ENCODE measurements at regions not wholly inside any gene's neighbourhood (a gene's known extent, or its start where the extent isn't known, plus 50 kb on each side); places are given as distances from the start of the nearest gene placed in this dataset.
A peak's percentile ranks its signal among the peaks of the same experiment; 100 is the strongest.

- DNase-seq, result no peak
Measured at GRCh38 chr13:38520041-38520440, 166.8 kb upstream of the FREM2 start.

DNA sequence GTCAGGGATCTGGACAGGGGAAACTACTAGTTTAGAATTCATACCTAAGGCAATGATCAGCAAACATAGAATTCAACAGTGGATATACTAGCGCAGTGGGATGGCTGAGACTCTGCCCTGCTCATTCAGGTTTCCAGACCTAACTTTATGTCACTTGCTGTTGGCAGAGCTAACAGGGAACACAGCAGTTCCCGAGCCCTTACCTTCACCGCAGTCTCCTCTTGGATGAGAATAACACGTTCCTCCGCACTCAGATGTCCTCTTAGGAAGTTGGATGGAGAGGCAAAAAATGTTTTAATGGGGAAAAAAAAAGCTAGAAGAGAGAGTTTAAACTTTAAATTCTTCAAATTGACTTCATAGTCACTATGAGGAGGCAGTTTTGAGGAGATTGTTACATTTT lies 159.7 kb upstream of the FREM2 start:
- no peak for DNase-seq

DNA sequence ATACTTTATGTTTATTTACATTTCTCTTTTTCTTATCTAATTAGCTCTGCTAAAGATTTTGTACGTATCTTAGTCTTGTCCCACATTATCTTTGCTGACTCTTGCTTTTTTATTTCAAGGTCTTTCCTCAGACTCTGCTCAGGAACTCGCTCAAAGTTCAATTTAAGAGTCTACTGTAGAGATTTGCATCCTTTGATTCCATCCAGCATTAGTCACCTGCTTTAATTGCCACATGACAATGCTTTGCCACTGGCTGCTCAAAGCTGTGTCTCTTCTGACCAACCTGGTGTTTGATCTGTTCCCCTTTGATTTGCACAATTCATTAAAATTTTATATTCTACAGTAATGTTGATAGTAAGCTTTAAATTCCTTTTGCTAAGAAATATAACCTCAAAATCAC lies 157.9 kb upstream of the FREM2 start:
- no peak for DNase-seq

GRCh38 chr13:38530492-38530891 lies 156.4 kb upstream of the FREM2 start:
- DNase-seq, result peak in 1 of 5 experiments; percentile 1

DNA sequence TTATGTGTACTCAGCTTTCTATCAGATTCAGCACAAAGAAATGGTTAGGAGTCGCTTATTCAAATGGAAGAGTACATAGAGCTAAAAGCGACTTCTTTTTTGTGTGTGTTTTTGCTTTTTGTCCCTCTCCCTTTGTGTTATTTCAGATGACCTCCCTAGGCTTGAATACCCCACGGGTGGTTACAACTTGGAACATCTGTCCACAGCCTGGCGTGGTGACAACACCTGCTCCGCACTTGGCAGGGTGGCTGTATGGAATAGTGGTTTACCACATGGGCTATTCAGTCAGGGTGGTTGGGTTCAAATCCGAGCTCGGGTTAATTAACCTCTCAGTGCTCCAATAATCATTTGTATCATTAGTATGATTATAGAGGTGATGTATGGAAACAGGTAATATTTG lies 151.6 kb upstream of the FREM2 start:
- no peak for DNase-seq

- no peak for DNase-seq
Measured at GRCh38 chr13:38537051-38537450, 149.8 kb upstream of the FREM2 start.

DNA sequence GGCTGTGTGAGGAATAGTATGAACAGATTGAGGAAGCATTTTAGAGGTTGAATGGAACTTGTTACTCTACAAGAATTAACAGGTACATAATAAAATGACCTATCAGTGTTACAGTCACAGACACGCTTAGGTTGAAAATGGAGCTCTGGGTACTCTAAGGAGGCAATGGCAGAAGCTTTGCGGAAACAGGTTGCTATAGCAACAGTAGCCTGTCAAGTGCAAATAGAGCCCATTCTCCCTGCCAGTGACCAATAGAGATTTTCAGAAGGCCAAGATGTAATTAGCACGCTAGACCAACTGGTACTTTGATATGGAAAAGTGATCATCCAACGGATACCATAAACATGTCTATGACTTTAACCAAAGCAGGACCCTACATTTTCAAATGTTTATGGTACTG lies 148.5 kb upstream of the FREM2 start:
- no peak for DNase-seq

DNA sequence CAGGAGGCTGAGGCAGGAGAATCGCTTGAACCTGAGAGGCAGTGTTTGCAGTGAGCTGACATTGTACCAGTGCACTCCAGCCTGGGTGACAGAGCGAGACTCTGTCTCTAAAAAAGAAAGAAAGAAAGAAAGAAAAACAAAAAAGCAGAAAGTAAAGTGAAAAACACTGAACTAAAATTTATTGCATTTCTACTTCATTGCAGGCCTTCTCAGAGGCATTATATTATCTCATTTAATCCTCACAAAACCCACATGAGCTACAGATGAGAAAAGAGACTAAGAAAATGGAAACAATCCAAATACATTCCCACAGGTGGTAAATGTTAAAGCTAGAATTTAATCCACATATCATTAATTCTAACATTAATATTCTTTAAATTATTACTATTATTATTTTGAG lies 147.2 kb upstream of the FREM2 start:
- no peak for DNase-seq

- no peak for DNase-seq
Measured at GRCh38 chr13:38542601-38543000, 144.3 kb upstream of the FREM2 start.

GRCh38 chr13:38543561-38543960 lies 143.3 kb upstream of the FREM2 start:
- no peak for DNase-seq

DNA sequence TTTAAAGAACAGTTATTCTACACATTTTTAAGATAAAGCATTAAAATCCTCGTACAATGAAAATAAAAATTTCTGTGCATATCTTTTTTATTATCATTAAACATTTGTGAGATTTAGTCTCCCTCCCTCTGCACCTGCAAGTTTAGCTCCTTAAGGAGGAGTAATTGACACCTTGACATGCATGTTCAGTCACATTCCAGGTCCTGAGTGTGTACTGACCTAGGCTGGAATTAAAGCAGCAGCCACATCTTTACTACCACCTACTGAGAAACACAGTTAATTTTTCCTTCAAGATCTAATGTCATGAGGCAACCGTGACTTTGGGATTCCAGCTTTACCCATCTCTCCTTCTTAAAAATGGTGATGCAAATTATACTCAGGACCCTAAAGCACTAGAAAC lies 123.1 kb upstream of the FREM2 start:
- no peak for DNase-seq

- no peak for DNase-seq
Measured at GRCh38 chr13:38564256-38565150, 122.4 kb upstream of the FREM2 start.

DNA sequence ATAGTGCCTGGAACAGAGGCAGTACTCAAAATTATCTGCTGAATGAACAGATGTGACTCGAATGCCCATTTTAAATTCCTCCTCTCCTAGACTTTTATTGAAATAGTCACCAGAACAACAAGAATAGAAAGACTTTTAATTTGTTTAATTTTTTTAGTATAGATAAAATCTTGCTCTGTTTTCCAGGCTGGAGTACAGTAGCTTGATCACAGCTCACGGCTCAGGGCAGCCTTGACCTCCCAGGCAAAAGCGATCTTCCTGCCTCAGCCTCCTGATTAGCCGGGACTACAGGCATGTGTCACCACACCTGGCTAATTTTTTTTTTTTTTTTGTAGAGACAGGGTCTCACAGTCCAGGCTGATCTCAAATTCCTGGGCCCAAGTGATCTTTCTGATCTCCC lies 120.9 kb upstream of the FREM2 start:
- no peak for DNase-seq

- no peak for DNase-seq
Measured at GRCh38 chr13:38566519-38566918, 120.4 kb upstream of the FREM2 start.

- no peak for DNase-seq
Measured at GRCh38 chr13:38570706-38571105, 116.2 kb upstream of the FREM2 start.

- DNase-seq, result no peak
Measured at GRCh38 chr13:38575427-38575826, 111.5 kb upstream of the FREM2 start.

DNA sequence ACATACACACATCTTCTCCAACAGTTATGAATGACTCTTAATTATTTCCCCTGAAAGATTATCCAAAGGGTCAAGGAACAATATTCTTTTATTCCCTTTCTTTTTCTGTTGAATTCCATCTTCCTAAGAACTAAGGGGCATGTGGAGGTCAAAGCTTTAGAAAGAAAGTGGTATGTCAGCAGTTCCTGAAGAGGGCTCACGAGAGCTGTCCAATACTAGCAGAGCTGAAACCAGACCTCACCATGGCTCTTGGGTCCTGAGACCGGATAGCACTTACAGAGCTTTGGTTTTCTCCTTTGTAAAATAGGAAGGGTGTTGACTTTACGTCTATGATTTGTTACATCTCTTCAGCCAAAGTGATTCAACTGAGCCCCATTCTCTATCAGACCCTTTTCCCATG lies 109.8 kb upstream of the FREM2 start:
- no peak for DNase-seq

- DNase-seq, result peak in 1 of 5 experiments; percentile 20
Measured at GRCh38 chr13:38582133-38582532, 104.7 kb upstream of the FREM2 start.

DNA sequence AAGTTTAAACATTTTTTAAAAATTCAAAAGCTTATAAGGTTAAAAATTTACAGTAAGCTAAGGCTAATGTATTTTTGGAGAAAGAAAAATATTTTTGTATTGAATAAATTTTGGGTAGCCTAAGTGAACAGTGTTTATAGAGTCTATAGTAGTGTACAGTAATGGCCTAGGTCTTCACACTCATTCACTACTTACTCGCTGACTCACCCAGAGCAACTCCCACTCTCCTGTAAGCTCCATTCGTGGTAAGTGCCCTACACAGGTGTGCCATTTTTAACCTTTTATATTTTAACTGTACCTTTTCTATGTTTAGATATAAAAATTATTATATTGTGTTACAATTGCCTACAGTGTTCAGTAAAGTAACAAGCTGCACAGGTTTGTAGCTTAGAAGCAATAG lies 96.6 kb upstream of the FREM2 start:
- DNase-seq, result no peak

GRCh38 chr13:38590796-38591507 lies 95.9 kb upstream of the FREM2 start:
- no peak for DNase-seq

GRCh38 chr13:38602266-38602665 lies 84.6 kb upstream of the FREM2 start:
- no peak for DNase-seq

DNA sequence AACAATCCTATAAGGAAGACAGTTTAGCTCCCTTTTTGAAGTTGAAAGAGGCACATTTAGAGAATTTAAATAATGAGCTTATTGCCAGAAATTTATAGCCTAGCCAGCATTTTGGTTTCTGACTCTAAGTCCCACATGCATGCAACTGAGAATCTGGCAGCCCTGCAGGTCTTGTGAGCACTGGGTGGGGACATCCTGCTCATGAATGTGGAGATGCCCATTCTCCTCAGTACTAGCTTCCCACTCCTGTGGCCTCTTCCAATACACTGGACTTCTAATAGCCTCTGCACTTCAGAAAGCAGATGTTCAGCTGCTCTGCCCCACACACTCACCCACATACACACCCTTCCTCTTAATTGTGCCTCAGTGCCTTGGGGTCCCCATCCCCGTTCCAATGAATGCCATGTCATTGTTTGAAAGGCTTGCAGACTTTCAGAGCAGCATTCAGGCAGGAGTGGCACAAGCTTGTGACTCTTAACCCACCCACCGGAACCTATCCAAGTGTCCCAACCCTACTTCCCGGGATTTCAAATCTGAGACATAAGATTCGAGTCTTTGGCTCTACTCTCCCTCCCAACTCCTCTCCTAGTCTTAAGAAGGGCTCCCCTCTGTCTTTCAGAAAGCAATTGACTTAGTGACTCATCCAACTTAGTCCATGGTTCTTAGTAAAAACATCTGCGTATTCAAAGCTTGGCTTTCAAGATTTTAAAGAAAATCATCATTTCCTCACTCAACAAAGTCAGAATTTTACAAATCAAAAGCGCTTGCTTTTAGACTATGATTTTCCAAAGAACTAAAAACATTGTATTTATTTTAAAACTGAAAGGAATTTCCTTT lies 80.0 kb upstream of the FREM2 start:
- DNase-seq, result no peak

DNA sequence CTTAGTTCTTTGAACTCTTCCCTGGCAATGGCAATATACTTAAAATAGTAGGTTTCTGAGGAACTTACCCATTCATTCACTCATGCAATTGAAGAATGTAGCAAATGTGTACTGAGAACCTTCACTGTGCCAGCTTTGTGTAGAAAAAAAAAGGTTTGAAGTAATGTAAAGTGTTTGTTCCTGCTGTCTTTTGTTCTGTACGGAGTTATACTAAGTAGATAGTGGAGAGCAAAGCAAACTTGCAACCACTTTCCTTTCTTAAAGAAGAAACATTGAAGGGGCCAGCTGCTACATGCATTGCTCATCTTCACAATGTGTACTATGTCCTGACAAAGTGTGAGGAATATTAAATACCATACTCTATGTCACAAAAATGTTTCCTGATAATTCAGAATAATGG lies 68.9 kb upstream of the FREM2 start:
- DNase-seq, result no peak
